ENCODE measurements at regions not wholly inside any gene's neighbourhood (a gene's known extent, or its start where the extent isn't known, plus 50 kb on each side); places are given as distances from the start of the nearest gene placed in this dataset.

GRCh38 chr3:83321891-83322290 lies 1560.4 kb upstream of the GBE1 start:
- no peaks in the 10 kb centered on the region for H3K4me1 ChIP-seq (ENCODE audit: insufficient read depth)
- H3K36me3 ChIP-seq (replicated peaks; ENCODE audit: insufficient read depth, low read depth): no peaks in the 10 kb centered on the region
- WGBS (ENCODE audit: low lambda C conversion rate, missing lambda C conversion rate): 80% methylated on average over 1 of the region's 1 CpG
- no peak for TF ChIP-seq EZH2phosphoT487 (IDR thresholded peaks at IDR 0.05; ENCODE audit: low read depth, severe bottlenecking, unreplicated experiment)
- TF ChIP-seq EZH2 (IDR thresholded peaks at IDR 0.05; ENCODE audit: borderline replicate concordance): no peak
- no peak for TF ChIP-seq CTCF (IDR thresholded peaks at IDR 0.05; ENCODE audit: poor library complexity)
- H3K79me2 ChIP-seq: no peaks in the 10 kb centered on the region
- H3K4me2 ChIP-seq: no peak overlapping the region
- H3K27me3 ChIP-seq: no peaks in the 10 kb centered on the region
- H3K9me2 ChIP-seq (replicated peaks; ENCODE audit: insufficient read depth): no peaks in the 10 kb centered on the region
- no peak overlapping the region for H3K4me3 ChIP-seq
- DNase-seq (ENCODE audit: low spot score): no peak
- no peaks in the 10 kb centered on the region for H4K20me1 ChIP-seq (ENCODE audit: insufficient read depth, poor library complexity, severe bottlenecking)
- no peak overlapping the region for H3K27ac ChIP-seq
- no peak overlapping the region for H2AFZ ChIP-seq
- no peaks in the 10 kb centered on the region for H3K9me3 ChIP-seq (ENCODE audit: low read depth)

GRCh38 chr3:83354205-83354604 lies 1592.8 kb upstream of the GBE1 start:
- H4K20me1 ChIP-seq (ENCODE audit: insufficient read depth, poor library complexity, severe bottlenecking): no peaks in the 10 kb centered on the region
- H3K4me1 ChIP-seq (ENCODE audit: insufficient read depth): no peaks in the 10 kb centered on the region
- DNase-seq (ENCODE audit: low spot score): no peak
- H3K27ac ChIP-seq: no peak overlapping the region
- H2AFZ ChIP-seq: no peak overlapping the region
- H3K4me2 ChIP-seq: no peak overlapping the region
- TF ChIP-seq CTCF (IDR thresholded peaks at IDR 0.05; ENCODE audit: poor library complexity) (no peak), EZH2phosphoT487 (IDR thresholded peaks at IDR 0.05; ENCODE audit: low read depth, severe bottlenecking, unreplicated experiment) (no peak), EZH2 (IDR thresholded peaks at IDR 0.05; ENCODE audit: borderline replicate concordance) (no peak)
- H3K36me3 ChIP-seq (replicated peaks; ENCODE audit: insufficient read depth, low read depth): no peaks in the 10 kb centered on the region
- H3K79me2 ChIP-seq: no peaks in the 10 kb centered on the region
- 69% methylated on average over 2 of the region's 2 CpGs for whole genome bisulfite sequencing (ENCODE audit: low lambda C conversion rate, missing lambda C conversion rate)
- H3K9me2 ChIP-seq (replicated peaks; ENCODE audit: insufficient read depth): no peaks in the 10 kb centered on the region
- no peaks in the 10 kb centered on the region for H3K27me3 ChIP-seq
- no peak overlapping the region for H3K4me3 ChIP-seq
- no peaks in the 10 kb centered on the region for H3K9me3 ChIP-seq (ENCODE audit: low read depth)

- Histone ChIP-seq H3K9me2 (replicated peaks; ENCODE audit: insufficient read depth) (no peaks in the 10 kb centered on the region), H3K9me3 (ENCODE audit: low read depth) (no peaks in the 10 kb centered on the region)
- WGBS (ENCODE audit: low lambda C conversion rate, missing lambda C conversion rate): 78% methylated on average over 3 of the region's 3 CpGs
Observed at GRCh38 chr3:83393276-83393675, 1565.5 kb upstream of the CADM2 start.

More at GRCh38 chr3:83393276-83393675, 1565.5 kb upstream of the CADM2 start:
- Histone ChIP-seq H2AFZ (no peak overlapping the region), H3K4me3 (no peak overlapping the region), H3K4me1 (ENCODE audit: insufficient read depth) (no peaks in the 10 kb centered on the region), H3K36me3 (replicated peaks; ENCODE audit: insufficient read depth, low read depth) (no peaks in the 10 kb centered on the region), H3K4me2 (no peak overlapping the region), H3K27me3 (no peaks in the 10 kb centered on the region), H3K79me2 (no peaks in the 10 kb centered on the region), H4K20me1 (ENCODE audit: insufficient read depth, poor library complexity, severe bottlenecking) (no peaks in the 10 kb centered on the region), H3K27ac (no peak overlapping the region)
- peak; percentile 12 for DNase-seq (ENCODE audit: low spot score)
- TF ChIP-seq CTCF (IDR thresholded peaks at IDR 0.05; ENCODE audit: poor library complexity): no peak
- no peak for TF ChIP-seq EZH2phosphoT487 (IDR thresholded peaks at IDR 0.05; ENCODE audit: low read depth, severe bottlenecking, unreplicated experiment)
- TF ChIP-seq EZH2 (IDR thresholded peaks at IDR 0.05; ENCODE audit: borderline replicate concordance): no peak

Data from hepatocyte (in vitro differentiated cells).